HL-60 (cell line): ENCODE measurements at regions not wholly inside any gene's neighbourhood (a gene's known extent, or its start where the extent isn't known, plus 50 kb on each side); places are given as distances from the start of the nearest gene placed in this dataset.

Source experiments
- DNase-seq, 2 experiments: peaks; one replicate each; pipeline ENCODE4 v3.0.0-alpha.2; 2010 to 2020; ENCODE audit warnings: low read depth in 1 of 2, low spot score in 1 of 2
- H3K27ac ChIP-seq: fragments of 250-450 bp; sonication (Bioruptor Pico); replicated peaks from 2 replicates; pipeline ENCODE4 v1.5.1; 2020; ENCODE audit warnings: mild to moderate bottlenecking, moderate library complexity
- H3K27me3 ChIP-seq: fragments of 250-450 bp; sonication (Bioruptor Pico); 2 replicates; pipeline ENCODE4 v1.5.1; 2021; ENCODE audit warnings: mild to moderate bottlenecking, moderate library complexity; ENCODE audit not compliant: insufficient read depth, poor library complexity, severe bottlenecking
- H3K4me3 ChIP-seq: replicated peaks from 2 replicates; pipeline ENCODE4 v1.5.1; 2011; ENCODE audit warnings: mild to moderate bottlenecking, control low read depth, low read length; ENCODE audit not compliant: insufficient read depth
- GABPA ChIP-seq: IDR thresholded peaks from 2 replicates; pipeline ENCODE4 v1.6.1; 2012; ENCODE audit warnings: low read depth
- POLR2AphosphoS5 ChIP-seq: IDR thresholded peaks from 2 replicates; pipeline ENCODE4 v1.6.1; 2012; ENCODE audit warnings: low read depth
- SPI1 ChIP-seq: IDR thresholded peaks from 2 replicates; pipeline ENCODE4 v1.6.1; 2012; ENCODE audit warnings: low read depth, mild to moderate bottlenecking, borderline replicate concordance
- TF ChIP-seq, protein P1 (sequence below): IDR thresholded peaks from one replicate; pipeline ENCODE4 v1.5.1; 2011; ENCODE audit warnings: low read length, control low read depth, inconsistent platforms; ENCODE audit not compliant: insufficient read depth
- TF ChIP-seq, protein P2 (sequence below): IDR thresholded peaks from 2 replicates; pipeline ENCODE4 v1.6.1; 2012; ENCODE audit warnings: low read depth; ENCODE audit not compliant: insufficient replicate concordance

- Histone ChIP-seq H3K4me3 (no peak overlapping the region), H3K27ac (no peak overlapping the region), H3K27me3 (no peaks in the 10 kb centered on the region)
- no peak for DNase-seq
- TF ChIP-seq GABPA: no peak
- TF ChIP-seq, protein P1, sequence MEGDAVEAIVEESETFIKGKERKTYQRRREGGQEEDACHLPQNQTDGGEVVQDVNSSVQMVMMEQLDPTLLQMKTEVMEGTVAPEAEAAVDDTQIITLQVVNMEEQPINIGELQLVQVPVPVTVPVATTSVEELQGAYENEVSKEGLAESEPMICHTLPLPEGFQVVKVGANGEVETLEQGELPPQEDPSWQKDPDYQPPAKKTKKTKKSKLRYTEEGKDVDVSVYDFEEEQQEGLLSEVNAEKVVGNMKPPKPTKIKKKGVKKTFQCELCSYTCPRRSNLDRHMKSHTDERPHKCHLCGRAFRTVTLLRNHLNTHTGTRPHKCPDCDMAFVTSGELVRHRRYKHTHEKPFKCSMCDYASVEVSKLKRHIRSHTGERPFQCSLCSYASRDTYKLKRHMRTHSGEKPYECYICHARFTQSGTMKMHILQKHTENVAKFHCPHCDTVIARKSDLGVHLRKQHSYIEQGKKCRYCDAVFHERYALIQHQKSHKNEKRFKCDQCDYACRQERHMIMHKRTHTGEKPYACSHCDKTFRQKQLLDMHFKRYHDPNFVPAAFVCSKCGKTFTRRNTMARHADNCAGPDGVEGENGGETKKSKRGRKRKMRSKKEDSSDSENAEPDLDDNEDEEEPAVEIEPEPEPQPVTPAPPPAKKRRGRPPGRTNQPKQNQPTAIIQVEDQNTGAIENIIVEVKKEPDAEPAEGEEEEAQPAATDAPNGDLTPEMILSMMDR: no peak
Observed at GRCh38 chr2:121131375-121131774, 153.6 kb downstream of the TFCP2L1 start.

GRCh38 chr2:121132054-121132761, 152.8 kb downstream of the TFCP2L1 start:
- no peak for DNase-seq
- TF ChIP-seq SPI1 (no peak), POLR2AphosphoS5 (no peak), GABPA (no peak)
- TF ChIP-seq, protein P2, sequence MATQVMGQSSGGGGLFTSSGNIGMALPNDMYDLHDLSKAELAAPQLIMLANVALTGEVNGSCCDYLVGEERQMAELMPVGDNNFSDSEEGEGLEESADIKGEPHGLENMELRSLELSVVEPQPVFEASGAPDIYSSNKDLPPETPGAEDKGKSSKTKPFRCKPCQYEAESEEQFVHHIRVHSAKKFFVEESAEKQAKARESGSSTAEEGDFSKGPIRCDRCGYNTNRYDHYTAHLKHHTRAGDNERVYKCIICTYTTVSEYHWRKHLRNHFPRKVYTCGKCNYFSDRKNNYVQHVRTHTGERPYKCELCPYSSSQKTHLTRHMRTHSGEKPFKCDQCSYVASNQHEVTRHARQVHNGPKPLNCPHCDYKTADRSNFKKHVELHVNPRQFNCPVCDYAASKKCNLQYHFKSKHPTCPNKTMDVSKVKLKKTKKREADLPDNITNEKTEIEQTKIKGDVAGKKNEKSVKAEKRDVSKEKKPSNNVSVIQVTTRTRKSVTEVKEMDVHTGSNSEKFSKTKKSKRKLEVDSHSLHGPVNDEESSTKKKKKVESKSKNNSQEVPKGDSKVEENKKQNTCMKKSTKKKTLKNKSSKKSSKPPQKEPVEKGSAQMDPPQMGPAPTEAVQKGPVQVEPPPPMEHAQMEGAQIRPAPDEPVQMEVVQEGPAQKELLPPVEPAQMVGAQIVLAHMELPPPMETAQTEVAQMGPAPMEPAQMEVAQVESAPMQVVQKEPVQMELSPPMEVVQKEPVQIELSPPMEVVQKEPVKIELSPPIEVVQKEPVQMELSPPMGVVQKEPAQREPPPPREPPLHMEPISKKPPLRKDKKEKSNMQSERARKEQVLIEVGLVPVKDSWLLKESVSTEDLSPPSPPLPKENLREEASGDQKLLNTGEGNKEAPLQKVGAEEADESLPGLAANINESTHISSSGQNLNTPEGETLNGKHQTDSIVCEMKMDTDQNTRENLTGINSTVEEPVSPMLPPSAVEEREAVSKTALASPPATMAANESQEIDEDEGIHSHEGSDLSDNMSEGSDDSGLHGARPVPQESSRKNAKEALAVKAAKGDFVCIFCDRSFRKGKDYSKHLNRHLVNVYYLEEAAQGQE: no peak
- TF ChIP-seq, protein P1: no peak
- Histone ChIP-seq H3K4me3 (no peak overlapping the region), H3K27me3 (no peaks in the 10 kb centered on the region), H3K27ac (no peak overlapping the region)

DNA sequence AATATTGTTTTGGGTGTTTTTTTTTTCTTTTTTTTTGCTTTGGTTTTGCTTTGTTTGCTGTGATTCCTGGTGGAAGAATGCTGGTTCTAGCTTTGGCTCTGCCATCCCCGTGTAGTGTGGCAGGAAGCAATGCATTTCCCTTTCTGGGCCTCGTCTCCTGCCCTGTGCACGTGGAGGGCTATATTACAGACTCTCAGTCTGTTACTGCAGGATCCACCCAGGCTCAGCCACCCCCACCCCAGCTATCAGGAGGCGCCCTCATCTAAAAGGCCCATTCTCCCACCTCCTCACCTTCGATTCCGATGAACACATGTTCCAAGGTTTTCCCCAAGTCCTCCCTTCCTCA, 152.3 kb downstream of the TFCP2L1 start:
- Histone ChIP-seq H3K4me3 (no peak overlapping the region), H3K27me3 (no peaks in the 10 kb centered on the region), H3K27ac (no peak overlapping the region)
- TF ChIP-seq SPI1: no peak
- no peak for TF ChIP-seq GABPA
- no peak for TF ChIP-seq POLR2AphosphoS5
- TF ChIP-seq, protein P1: no peak
- TF ChIP-seq, protein P2: no peak
- no peak for DNase-seq
